OCI-LY7 (cell line): ENCODE measurements at regions not wholly inside any gene's neighbourhood (a gene's known extent, or its start where the extent isn't known, plus 50 kb on each side); places are given as distances from the start of the nearest gene placed in this dataset.

ENCODE experiments used
- CTCF ChIP-seq: fragments of 200-600 bp; sonication (generic); conservative IDR thresholded peaks from 2 replicates; pipeline ENCODE4 v1.5.1; 2014; ENCODE audit warnings: mild to moderate bottlenecking, antibody characterized with exemption, low read length, moderate library complexity, mixed read lengths
- EZH2phosphoT487 ChIP-seq: fragments of 200-600 bp; sonication (generic); IDR thresholded peaks from 2 replicates; pipeline ENCODE4 v1.6.1; 2018; ENCODE audit warnings: low read depth, borderline replicate concordance, mild to moderate bottlenecking, mixed run types, antibody characterized with exemption, low read length, moderate library complexity, mixed read lengths

- TF ChIP-seq CTCF (no peak), EZH2phosphoT487 (no peak)
Observed at GRCh38 chr7:149670288-149670687, 103.1 kb downstream of the ZNF467 start.
